ENCODE measurements at regions not wholly inside any gene's neighbourhood (a gene's known extent, or its start where the extent isn't known, plus 50 kb on each side); places are given as distances from the start of the nearest gene placed in this dataset.

DNA sequence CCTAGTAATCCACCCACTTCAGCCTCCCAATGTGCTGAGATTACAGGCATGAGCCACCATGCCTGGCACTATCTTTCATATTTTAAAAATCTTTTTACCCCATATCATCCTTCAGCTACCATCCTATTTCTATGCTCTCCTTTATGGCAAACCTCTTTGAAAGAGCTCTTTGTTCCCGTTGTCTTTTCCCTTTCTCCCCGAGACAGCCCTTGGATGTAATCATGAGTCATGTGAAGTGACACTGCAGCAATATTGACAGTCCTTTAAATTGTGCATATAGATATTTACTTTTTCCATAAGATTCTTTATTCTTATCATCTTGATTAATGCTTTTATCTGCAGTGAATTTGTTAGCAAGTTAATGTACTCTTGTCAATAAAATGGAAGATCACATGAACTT lies 286.6 kb downstream of the ANKRD7 start:
- TF ChIP-seq SMC3 (IDR thresholded peaks at IDR 0.05) (no peak), POLR2A (IDR thresholded peaks at IDR 0.05; ENCODE audit: low read length) (no peak), ZC3H11A (IDR thresholded peaks at IDR 0.05) (no peak), KDM1A (IDR thresholded peaks at IDR 0.05; ENCODE audit: low read depth) (no peak), NFE2L2 (conservative IDR thresholded peaks at IDR 0.05; ENCODE audit: low read length) (no peak), BHLHE40 (IDR thresholded peaks at IDR 0.05; ENCODE audit: low read depth, low read length) (no peak), SREBF2 (IDR thresholded peaks at IDR 0.05) (no peak), NR3C1 (IDR thresholded peaks at IDR 0.05) (no peak), CEBPB (IDR thresholded peaks at IDR 0.05) (no peak), JUN (IDR thresholded peaks at IDR 0.05) (no peak), RAD21 (conservative IDR thresholded peaks at IDR 0.05 in 1 of 2, IDR thresholded peaks at IDR 0.05 in 1 of 2) (no peak)
- TF ChIP-seq, protein P1, sequence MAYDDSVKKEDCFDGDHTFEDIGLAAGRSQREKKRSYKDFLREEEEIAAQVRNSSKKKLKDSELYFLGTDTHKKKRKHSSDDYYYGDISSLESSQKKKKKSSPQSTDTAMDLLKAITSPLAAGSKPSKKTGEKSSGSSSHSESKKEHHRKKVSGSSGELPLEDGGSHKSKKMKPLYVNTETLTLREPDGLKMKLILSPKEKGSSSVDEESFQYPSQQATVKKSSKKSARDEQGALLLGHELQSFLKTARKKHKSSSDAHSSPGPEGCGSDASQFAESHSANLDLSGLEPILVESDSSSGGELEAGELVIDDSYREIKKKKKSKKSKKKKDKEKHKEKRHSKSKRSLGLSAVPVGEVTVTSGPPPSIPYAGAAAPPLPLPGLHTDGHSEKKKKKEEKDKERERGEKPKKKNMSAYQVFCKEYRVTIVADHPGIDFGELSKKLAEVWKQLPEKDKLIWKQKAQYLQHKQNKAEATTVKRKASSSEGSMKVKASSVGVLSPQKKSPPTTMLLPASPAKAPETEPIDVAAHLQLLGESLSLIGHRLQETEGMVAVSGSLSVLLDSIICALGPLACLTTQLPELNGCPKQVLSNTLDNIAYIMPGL (CRISPR knock-in tag; IDR thresholded peaks at IDR 0.05; ENCODE audit: borderline replicate concordance) = no peak
- TF ChIP-seq, protein P2, sequence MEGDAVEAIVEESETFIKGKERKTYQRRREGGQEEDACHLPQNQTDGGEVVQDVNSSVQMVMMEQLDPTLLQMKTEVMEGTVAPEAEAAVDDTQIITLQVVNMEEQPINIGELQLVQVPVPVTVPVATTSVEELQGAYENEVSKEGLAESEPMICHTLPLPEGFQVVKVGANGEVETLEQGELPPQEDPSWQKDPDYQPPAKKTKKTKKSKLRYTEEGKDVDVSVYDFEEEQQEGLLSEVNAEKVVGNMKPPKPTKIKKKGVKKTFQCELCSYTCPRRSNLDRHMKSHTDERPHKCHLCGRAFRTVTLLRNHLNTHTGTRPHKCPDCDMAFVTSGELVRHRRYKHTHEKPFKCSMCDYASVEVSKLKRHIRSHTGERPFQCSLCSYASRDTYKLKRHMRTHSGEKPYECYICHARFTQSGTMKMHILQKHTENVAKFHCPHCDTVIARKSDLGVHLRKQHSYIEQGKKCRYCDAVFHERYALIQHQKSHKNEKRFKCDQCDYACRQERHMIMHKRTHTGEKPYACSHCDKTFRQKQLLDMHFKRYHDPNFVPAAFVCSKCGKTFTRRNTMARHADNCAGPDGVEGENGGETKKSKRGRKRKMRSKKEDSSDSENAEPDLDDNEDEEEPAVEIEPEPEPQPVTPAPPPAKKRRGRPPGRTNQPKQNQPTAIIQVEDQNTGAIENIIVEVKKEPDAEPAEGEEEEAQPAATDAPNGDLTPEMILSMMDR (IDR thresholded peaks at IDR 0.05) = no peak
- TF ChIP-seq, protein P3, sequence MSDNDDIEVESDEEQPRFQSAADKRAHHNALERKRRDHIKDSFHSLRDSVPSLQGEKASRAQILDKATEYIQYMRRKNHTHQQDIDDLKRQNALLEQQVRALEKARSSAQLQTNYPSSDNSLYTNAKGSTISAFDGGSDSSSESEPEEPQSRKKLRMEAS (IDR thresholded peaks at IDR 0.05) = no peak
